GM18870 (cell line): ENCODE measurements at regions not wholly inside any gene's neighbourhood (a gene's known extent, or its start where the extent isn't known, plus 50 kb on each side); places are given as distances from the start of the nearest gene placed in this dataset.

Experiments
- ATAC-seq: cut with Tn5 transposase; IDR thresholded peaks from one replicate; pipeline ENCODE4 v1.9.1; 2021; ENCODE audit warnings: moderate library complexity; ENCODE audit not compliant: unreplicated experiment

GRCh38 chr12:24561882-24562770 lies 386.8 kb downstream of the BCAT1 start:
- ATAC-seq = no peak

GRCh38 chr12:24561411-24561871 lies 387.5 kb downstream of the BCAT1 start:
- ATAC-seq = no peak

DNA sequence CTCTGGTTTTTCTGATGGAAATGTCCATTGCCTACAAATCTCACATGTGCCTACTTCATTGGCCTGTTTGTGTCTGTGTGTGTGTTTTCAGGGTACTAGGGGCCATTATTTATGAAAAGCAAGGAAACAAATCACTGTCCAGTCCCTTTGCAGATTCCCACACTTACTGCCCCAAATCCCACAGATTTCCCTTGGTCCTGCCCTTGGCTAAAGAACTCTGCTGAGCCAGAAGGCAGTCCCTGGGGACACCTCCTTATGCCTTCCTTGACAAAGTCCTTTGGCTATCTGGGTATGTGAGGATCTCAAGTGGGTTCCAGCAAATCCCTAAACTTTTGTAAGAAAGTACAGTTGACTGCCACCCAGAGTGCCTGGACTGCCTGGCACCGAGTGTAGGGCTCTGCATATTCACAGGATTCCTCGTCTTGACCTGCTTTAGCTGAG lies 388.1 kb downstream of the BCAT1 start:
- ATAC-seq = no peak

DNA sequence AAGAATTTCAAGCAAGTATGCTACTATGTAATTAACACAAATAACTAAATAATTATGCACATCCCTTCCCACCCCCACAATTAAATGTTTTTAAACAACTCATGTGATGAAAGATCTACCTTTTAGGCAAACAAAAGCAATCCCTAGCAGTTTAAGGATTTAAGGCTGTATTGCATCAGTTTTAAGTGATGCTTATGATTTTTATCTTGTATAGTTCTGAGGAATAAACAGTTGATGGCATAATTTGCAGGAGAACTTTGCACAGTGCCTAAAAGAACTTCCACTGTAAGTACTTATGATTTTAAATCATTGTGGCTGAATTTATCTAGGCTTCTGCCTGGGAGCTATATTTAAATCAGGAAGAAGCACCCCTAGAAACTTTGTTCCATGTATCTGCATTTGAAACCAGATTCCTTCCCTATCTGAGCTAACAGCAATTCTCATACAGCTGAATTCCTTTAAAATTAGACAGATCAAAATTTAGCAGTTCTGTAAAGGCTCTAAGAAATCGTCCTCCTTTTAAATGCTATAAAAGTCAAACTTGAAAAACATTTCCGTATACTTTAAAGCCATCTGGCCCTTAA lies 388.6 kb downstream of the BCAT1 start:
- ATAC-seq = no peak

GRCh38 chr12:24557738-24558137 lies 391.2 kb downstream of the BCAT1 start:
- no peak for ATAC-seq

GRCh38 chr12:24555730-24556129 lies 393.2 kb downstream of the BCAT1 start:
- no peak for ATAC-seq

- no peak for ATAC-seq
These were observed 394.1 kb downstream of the BCAT1 start for GRCh38 chr12:24554612-24555295.

DNA sequence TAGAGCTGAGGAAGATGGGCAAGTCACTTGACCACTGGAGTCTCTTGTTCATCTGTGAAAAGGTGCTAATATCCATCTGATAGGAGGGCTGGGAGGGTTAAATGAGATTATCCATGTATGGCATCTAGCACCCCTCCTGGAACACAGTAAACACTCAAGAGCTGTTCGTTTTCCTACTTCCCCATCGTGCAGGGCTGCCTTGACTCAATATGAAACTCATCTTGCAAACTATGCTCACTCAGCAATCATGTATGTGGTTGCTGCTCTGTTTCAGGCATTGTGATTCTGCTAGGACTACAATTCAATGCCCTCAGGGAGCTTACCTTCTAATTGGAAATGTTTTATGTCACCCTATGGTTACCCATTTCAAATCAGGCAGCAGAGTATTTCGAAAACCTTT lies 395.6 kb downstream of the BCAT1 start:
- no peak for ATAC-seq

GRCh38 chr12:24551163-24551786 lies 397.6 kb downstream of the BCAT1 start:
- no peak for ATAC-seq

GRCh38 chr12:24550609-24551008 lies 398.3 kb downstream of the BCAT1 start:
- ATAC-seq = no peak

GRCh38 chr12:24546661-24547060 lies 402.2 kb downstream of the BCAT1 start:
- no peak for ATAC-seq

DNA sequence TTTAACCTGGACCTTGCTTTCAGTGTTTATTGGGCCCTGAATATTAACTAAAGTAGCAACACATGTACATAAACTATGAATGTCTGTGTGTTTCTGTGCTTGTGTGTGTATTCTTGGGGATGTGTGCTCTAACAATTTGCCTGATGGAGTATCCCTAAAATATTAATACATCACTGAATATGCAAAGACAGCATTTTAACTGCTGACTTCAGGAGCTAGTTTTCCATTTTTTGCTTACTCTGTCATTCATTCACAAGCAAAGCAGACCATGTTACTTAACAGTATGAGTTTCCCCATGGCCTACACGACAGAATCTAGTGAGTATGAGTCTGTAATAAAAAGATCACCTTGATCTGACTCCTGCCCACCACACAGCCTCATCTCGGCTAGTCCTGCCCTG lies 402.8 kb downstream of the BCAT1 start:
- ATAC-seq = no peak

DNA sequence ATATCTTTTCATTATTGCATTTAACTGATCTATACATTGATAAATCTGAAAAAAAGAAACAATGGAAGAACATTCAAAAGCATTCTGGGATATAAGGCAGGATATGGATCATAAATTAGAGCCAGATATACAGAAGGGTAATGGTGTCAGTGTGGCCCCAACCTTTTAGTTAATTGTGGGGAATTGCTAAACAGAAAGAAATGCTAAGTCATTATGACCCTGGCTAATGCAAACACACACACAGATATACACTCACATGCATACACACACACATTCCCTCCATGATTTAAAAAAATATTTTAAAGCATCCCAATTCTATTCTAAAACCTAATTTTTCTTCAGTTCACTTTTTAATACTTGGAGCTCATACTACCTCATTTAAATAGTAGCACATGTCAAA lies 404.5 kb downstream of the BCAT1 start:
- no peak for ATAC-seq

GRCh38 chr12:24541193-24541871 lies 407.6 kb downstream of the BCAT1 start:
- no peak for ATAC-seq

DNA sequence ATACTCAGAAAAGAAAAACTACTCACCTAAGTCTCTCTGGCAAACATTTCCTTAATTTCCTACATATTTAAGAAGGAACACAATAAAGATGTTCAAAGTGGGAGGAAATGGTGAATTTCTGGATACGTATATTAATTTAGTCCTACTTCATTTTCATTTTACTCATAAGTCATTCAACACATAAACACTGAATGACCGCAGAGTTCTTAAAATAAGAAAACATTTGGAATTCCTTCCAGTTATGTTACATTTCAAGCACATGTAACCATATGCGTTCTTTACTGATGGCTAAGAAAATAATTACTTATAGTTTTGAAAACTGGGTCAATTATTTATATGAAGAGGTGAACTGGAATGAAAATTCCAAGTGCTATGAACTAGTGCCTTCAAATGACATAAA lies 409.3 kb downstream of the BCAT1 start:
- ATAC-seq = no peak

DNA sequence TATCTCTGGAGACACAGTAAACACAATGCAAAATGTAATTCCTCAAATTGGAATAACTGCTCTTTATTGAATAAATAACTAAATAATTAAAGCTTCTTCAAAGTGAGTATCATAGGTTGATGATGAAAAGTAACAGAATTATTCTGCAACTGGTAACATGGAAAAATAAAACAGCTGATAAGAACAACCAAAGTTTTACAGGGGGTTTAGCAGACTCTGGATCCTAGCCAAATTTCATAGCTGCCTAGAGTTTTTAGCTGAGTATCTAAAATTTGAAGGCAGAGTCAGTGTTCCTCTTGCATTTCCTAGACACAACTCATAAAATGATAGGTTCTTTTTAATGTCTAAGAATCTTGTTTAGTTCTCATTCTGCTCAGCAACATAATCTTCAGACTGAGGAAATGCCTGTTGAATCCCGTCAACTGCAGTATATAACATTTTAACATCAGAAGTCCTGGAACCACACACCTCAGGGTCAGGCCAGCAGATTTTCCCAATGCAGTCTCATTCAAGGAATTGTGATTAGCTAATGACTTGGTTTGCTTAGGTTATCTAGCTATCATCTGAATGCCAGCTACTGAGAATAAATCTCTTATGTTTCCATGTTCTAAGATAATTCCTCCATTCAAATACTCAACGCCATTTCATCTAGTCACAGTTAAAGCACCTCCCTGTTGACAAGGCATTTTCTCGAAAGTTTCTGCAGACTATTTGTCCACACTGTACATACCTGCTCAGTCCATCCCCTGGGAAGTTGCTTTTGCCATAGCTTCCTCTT lies 411.6 kb downstream of the BCAT1 start:
- no peak for ATAC-seq

GRCh38 chr12:24535334-24536069 lies 413.4 kb downstream of the BCAT1 start:
- ATAC-seq = no peak

DNA sequence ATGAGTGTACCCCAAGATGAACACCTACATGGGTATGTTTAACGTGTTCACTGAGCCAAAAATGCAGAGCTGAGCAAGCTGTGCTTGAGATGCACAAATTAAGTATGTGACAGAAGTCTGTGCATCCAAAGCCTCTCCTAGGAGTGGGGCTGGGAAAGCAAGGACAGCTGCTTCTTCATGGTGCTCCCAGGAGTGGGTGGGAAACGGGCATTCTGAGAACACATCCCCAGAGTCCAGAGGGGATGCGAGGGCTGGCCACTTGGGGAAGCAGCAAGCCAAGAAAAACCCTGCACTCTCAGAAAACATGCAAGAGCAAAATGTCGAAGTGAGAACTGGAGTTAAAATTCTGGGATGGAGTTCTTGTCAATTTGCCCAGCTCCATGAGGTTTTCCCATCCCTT lies 414.3 kb downstream of the BCAT1 start:
- ATAC-seq = no peak

GRCh38 chr12:24533716-24534352 lies 415.1 kb downstream of the BCAT1 start:
- ATAC-seq = no peak
